Liver (tissue), 8 donors: ENCODE measurements at regions not wholly inside any gene's neighbourhood (a gene's known extent, or its start where the extent isn't known, plus 50 kb on each side); places are given as distances from the start of the nearest gene placed in this dataset.

Experiments
- DNase-seq: peaks from one replicate; pipeline ENCODE4 v3.0.0-alpha.2; 2017; ENCODE audit warnings: low spot score
- H3K27ac ChIP-seq, 2 donors: one replicate each; pipeline ENCODE4 v1.7.0; 2013; ENCODE audit warnings: inconsistent platforms in 2 of 2, low read length in 2 of 2, control low read depth in 1 of 2, low read depth in 1 of 2, mild to moderate bottlenecking in 1 of 2
- H3K27me3 ChIP-seq, 4 donors: one replicate each; pipeline versions ENCODE4 v1.6.1 to v1.7.0; 2013; ENCODE audit warnings: low read length in 3 of 4, inconsistent platforms in 1 of 4, mild to moderate bottlenecking in 1 of 4, moderate library complexity in 1 of 4; ENCODE audit not compliant: control insufficient read depth in 4 of 4, insufficient read depth in 4 of 4
- H3K36me3 ChIP-seq, 4 donors: one replicate each; pipeline versions ENCODE4 v1.6.1 to v1.7.0; 2013; ENCODE audit warnings: low read length in 3 of 4, mild to moderate bottlenecking in 3 of 4, low read depth in 1 of 4, moderate library complexity in 1 of 4; ENCODE audit not compliant: control insufficient read depth in 4 of 4, insufficient read depth in 3 of 4
- H3K4me1 ChIP-seq, 4 donors: one replicate each; pipeline versions ENCODE4 v1.6.1 to v1.7.0; 2013; ENCODE audit warnings: low read length in 3 of 4, mild to moderate bottlenecking in 3 of 4, moderate library complexity in 1 of 4; ENCODE audit not compliant: control insufficient read depth in 4 of 4, insufficient read depth in 4 of 4
- H3K4me3 ChIP-seq, 3 donors: one replicate each; pipeline versions ENCODE4 v1.6.1 to v1.7.0; 2013; ENCODE audit warnings: low read length in 3 of 3, control low read depth in 1 of 3, low read depth in 1 of 3, mild to moderate bottlenecking in 1 of 3
- H3K9ac ChIP-seq, 2 donors: one replicate each; pipeline ENCODE4 v1.7.0; 2013; ENCODE audit warnings: low read length in 2 of 2, mild to moderate bottlenecking in 2 of 2, moderate library complexity in 2 of 2, control low read depth in 1 of 2, low read depth in 1 of 2
- H3K9me3 ChIP-seq, 4 donors: one replicate each; pipeline versions ENCODE4 v1.6.1 to v1.7.0; 2013; ENCODE audit warnings: low read length in 3 of 4; ENCODE audit not compliant: control insufficient read depth in 4 of 4
- ATF3 ChIP-seq: IDR thresholded peaks from 2 replicates; pipeline ENCODE4 v1.6.1; 2016; ENCODE audit warnings: antibody characterized with exemption
- CTCF ChIP-seq: fragments of 150-350 bp; IDR thresholded peaks from 2 replicates; pipeline ENCODE4 v1.5.1; 2017; ENCODE audit warnings: improper control_type of control experiment, low read depth, low read length; ENCODE audit not compliant: missing input control
- EGR1 ChIP-seq, 2 donors: IDR thresholded peaks; 2 replicates each; pipeline ENCODE4 v1.6.1; 2016 to 2018; ENCODE audit warnings: antibody characterized with exemption in 2 of 2, low read depth in 2 of 2
- FOXA1 ChIP-seq: IDR thresholded peaks from 2 replicates; pipeline ENCODE4 v1.6.1; 2016; ENCODE audit warnings: antibody characterized with exemption
- FOXA2 ChIP-seq: IDR thresholded peaks from 2 replicates; pipeline ENCODE4 v1.6.1; 2016; ENCODE audit warnings: antibody characterized with exemption
- HNF4G ChIP-seq: IDR thresholded peaks from 2 replicates; pipeline ENCODE4 v1.6.1; 2016; ENCODE audit warnings: antibody characterized with exemption
- JUND ChIP-seq, 2 donors: IDR thresholded peaks; 2 replicates each; pipeline ENCODE4 v1.6.1; 2016; ENCODE audit warnings: antibody characterized with exemption in 2 of 2
- REST ChIP-seq: IDR thresholded peaks from 2 replicates; pipeline ENCODE4 v1.6.1; 2016; ENCODE audit warnings: antibody characterized with exemption, mild to moderate bottlenecking
- RXRA ChIP-seq, 2 donors: IDR thresholded peaks; 2 replicates each; pipeline ENCODE4 v1.6.1; 2017 to 2018; ENCODE audit warnings: antibody characterized with exemption in 2 of 2, mild to moderate bottlenecking in 1 of 2
- SP1 ChIP-seq: IDR thresholded peaks from 2 replicates; pipeline ENCODE4 v1.6.1; 2018; ENCODE audit warnings: antibody characterized with exemption, mild to moderate bottlenecking
- ZBTB33 ChIP-seq: IDR thresholded peaks from 2 replicates; pipeline ENCODE4 v1.6.1; 2016; ENCODE audit warnings: antibody characterized with exemption
- WGBS: extraction: QIAGEN DNeasy Blood & Tissue Kit; methylation state at CpG from one replicate; pipeline ENCODE4 v1.1.7; 2013; 5-methylcytosine and 5-hydroxymethylcytosine counted together
- donor health status: healthy.
- donor health status: healthy.
- donor health status: healthy.
- donor health status: healthy.
- donor health status: healthy.

- H3K4me3 ChIP-seq = no peak overlapping the region
- 86% methylated on average over 5 of the region's 5 CpGs for WGBS
- TF ChIP-seq HNF4G (no peak), ATF3 (no peak), SP1 (no peak), JUND (IDR thresholded peaks at IDR 0.05) (no peak), FOXA2 (no peak)
- no peak for DNase-seq
- peaks cover 0 to 3% (median 0%) of the 10 kb centered on the region in 4 donors for H3K27me3 ChIP-seq
- H3K9ac ChIP-seq = no peak overlapping the region
- no peaks in the 10 kb centered on the region for H3K9me3 ChIP-seq
- H3K27ac ChIP-seq = no peak overlapping the region
- H3K36me3 ChIP-seq = no peaks in the 10 kb centered on the region
- no peaks in the 10 kb centered on the region for H3K4me1 ChIP-seq
These were observed 298.9 kb upstream of the NR2F2 start for GRCh38 chr15:96031426-96032110.

- Histone ChIP-seq H3K36me3 (no peaks in the 10 kb centered on the region), H3K4me3 (no peak overlapping the region), H3K9ac (no peak overlapping the region), H3K9me3 (no peaks in the 10 kb centered on the region), H3K27me3 (peaks cover 0 to 3% (median 0%) of the 10 kb centered on the region in 4 donors), H3K4me1 (no peaks in the 10 kb centered on the region), H3K27ac (no peak overlapping the region)
- DNase-seq = no peak
- TF ChIP-seq SP1 (no peak), JUND (IDR thresholded peaks at IDR 0.05) (no peak), RXRA (IDR thresholded peaks at IDR 0.05) (no peak)
- 85% methylated on average over 4 of the region's 4 CpGs for WGBS
These were observed 295.4 kb upstream of the NR2F2 start for GRCh38 chr15:96035091-96035490.

GRCh38 chr15:96035635-96036034, 294.9 kb upstream of the NR2F2 start:
- no peak overlapping the region for H3K4me3 ChIP-seq

More at GRCh38 chr15:96035635-96036034, 294.9 kb upstream of the NR2F2 start:
- Histone ChIP-seq H3K36me3 (no peaks in the 10 kb centered on the region), H3K9me3 (no peaks in the 10 kb centered on the region), H3K9ac (no peak overlapping the region), H3K27ac (no peak overlapping the region), H3K4me1 (no peaks in the 10 kb centered on the region), H3K27me3 (peaks cover 0 to 3% (median 0%) of the 10 kb centered on the region in 4 donors)
- TF ChIP-seq REST (no peak), FOXA1 (no peak), RXRA (IDR thresholded peaks at IDR 0.05) (no peak), ZBTB33 (no peak), FOXA2 (no peak), EGR1 (IDR thresholded peaks at IDR 0.05; ENCODE audit: low read depth in 2 of 2) (no peak), CTCF (no peak)
- 80% methylated on average over 5 of the region's 5 CpGs for WGBS
- no peak for DNase-seq
